Trophoblast cell (in vitro differentiated cells and primary cell): ENCODE measurements at regions not wholly inside any gene's neighbourhood (a gene's known extent, or its start where the extent isn't known, plus 50 kb on each side); places are given as distances from the start of the nearest gene placed in this dataset.

Source experiments
- DNase-seq, 2 donors: peaks; one replicate each; pipeline ENCODE4 v3.0.0-alpha.2; 2016
- H2AFZ ChIP-seq: 2 replicates; pipeline ENCODE4 v1.6.1; 2013; ENCODE audit warnings: low read length, moderate library complexity, mild to moderate bottlenecking; ENCODE audit not compliant: insufficient read depth, poor library complexity
- H2AK5ac ChIP-seq: 2 replicates; pipeline ENCODE4 v1.6.1; 2013; ENCODE audit warnings: mild to moderate bottlenecking, low read length
- H2BK120ac ChIP-seq: 2 replicates; pipeline ENCODE4 v1.6.1; 2013; ENCODE audit warnings: low read length, mild to moderate bottlenecking, moderate library complexity; ENCODE audit not compliant: insufficient read depth, poor library complexity
- H2BK12ac ChIP-seq: 2 replicates; pipeline ENCODE4 v1.6.1; 2013; ENCODE audit warnings: mild to moderate bottlenecking, low read length, moderate library complexity
- H2BK5ac ChIP-seq: 2 replicates; pipeline ENCODE4 v1.6.1; 2013; ENCODE audit warnings: low read length, low read depth, moderate library complexity, mild to moderate bottlenecking; ENCODE audit not compliant: poor library complexity
- H3K14ac ChIP-seq: 2 replicates; pipeline ENCODE4 v1.6.1; 2013; ENCODE audit warnings: mild to moderate bottlenecking, low read length
- H3K18ac ChIP-seq: 2 replicates; pipeline ENCODE4 v1.6.1; 2013; ENCODE audit warnings: mild to moderate bottlenecking, low read length
- H3K23ac ChIP-seq: 2 replicates; pipeline ENCODE4 v1.6.1; 2013; ENCODE audit warnings: low read length
- H3K27ac ChIP-seq: 2 replicates; pipeline ENCODE4 v1.5.1; 2013; ENCODE audit warnings: low read depth, mild to moderate bottlenecking, inconsistent platforms, low read length, moderate library complexity
- H3K27me3 ChIP-seq: 2 replicates; pipeline ENCODE4 v1.6.1; 2013; ENCODE audit warnings: inconsistent platforms, mild to moderate bottlenecking, low read length, moderate library complexity; ENCODE audit not compliant: insufficient read depth
- H3K36me3 ChIP-seq, 2 experiments: 1 replicate in 1 of 2; 2 replicates in 1 of 2; pipeline ENCODE4 v1.6.1; 2013; ENCODE audit warnings: low read length in 2 of 2, mild to moderate bottlenecking in 2 of 2, moderate library complexity in 1 of 2; ENCODE audit not compliant: insufficient read depth in 2 of 2, control insufficient read depth in 1 of 2
- H3K4ac ChIP-seq: 2 replicates; pipeline ENCODE4 v1.6.1; 2013; ENCODE audit warnings: low read depth, mild to moderate bottlenecking, low read length, moderate library complexity
- H3K4me1 ChIP-seq, 2 experiments: 1 replicate in 1 of 2; 2 replicates in 1 of 2; pipeline ENCODE4 v1.6.1; 2013; ENCODE audit warnings: low read length in 2 of 2, mild to moderate bottlenecking in 2 of 2, moderate library complexity in 1 of 2; ENCODE audit not compliant: insufficient read depth in 2 of 2, control insufficient read depth in 1 of 2
- H3K4me2 ChIP-seq: 2 replicates; pipeline ENCODE4 v1.6.1; 2013; ENCODE audit warnings: inconsistent platforms, mild to moderate bottlenecking, low read length, moderate library complexity
- H3K4me3 ChIP-seq: 2 replicates; pipeline ENCODE4 v1.5.1; 2013; ENCODE audit warnings: mild to moderate bottlenecking, low read depth, low read length, inconsistent platforms
- H3K79me1 ChIP-seq: one replicate; pipeline ENCODE4 v1.6.1; 2013; ENCODE audit warnings: low read length
- H3K79me2 ChIP-seq: 2 replicates; pipeline ENCODE4 v1.6.1; 2013; ENCODE audit warnings: low read length, mild to moderate bottlenecking; ENCODE audit not compliant: control insufficient read depth, insufficient read depth, poor library complexity
- H3K9ac ChIP-seq: 2 replicates; pipeline ENCODE4 v1.6.1; 2013; ENCODE audit warnings: mild to moderate bottlenecking, low read length
- H3K9me3 ChIP-seq: 2 replicates; pipeline ENCODE4 v1.6.1; 2013; ENCODE audit warnings: low read depth, mild to moderate bottlenecking, control low read depth, inconsistent platforms, low read length; ENCODE audit not compliant: insufficient read depth
- H4K12ac ChIP-seq: 2 replicates; pipeline ENCODE4 v1.6.1; 2013; ENCODE audit warnings: low read depth, mild to moderate bottlenecking, low read length, moderate library complexity
- H4K8ac ChIP-seq: 2 replicates; pipeline ENCODE4 v1.6.1; 2013; ENCODE audit warnings: low read depth, mild to moderate bottlenecking, low read length, moderate library complexity
- H4K91ac ChIP-seq: one replicate; pipeline ENCODE4 v1.6.1; 2013; ENCODE audit warnings: low read depth, mild to moderate bottlenecking, low read length, moderate library complexity
- WGBS: extraction: QIAGEN DNeasy Blood & Tissue Kit; methylation state at CpG from one replicate; pipeline ENCODE4 v1.1.7; 2013; ENCODE audit warnings: missing lambda C conversion rate; ENCODE audit not compliant: insufficient read length, insufficient coverage; ENCODE audit errors: extremely low coverage; 5-methylcytosine and 5-hydroxymethylcytosine counted together

DNA sequence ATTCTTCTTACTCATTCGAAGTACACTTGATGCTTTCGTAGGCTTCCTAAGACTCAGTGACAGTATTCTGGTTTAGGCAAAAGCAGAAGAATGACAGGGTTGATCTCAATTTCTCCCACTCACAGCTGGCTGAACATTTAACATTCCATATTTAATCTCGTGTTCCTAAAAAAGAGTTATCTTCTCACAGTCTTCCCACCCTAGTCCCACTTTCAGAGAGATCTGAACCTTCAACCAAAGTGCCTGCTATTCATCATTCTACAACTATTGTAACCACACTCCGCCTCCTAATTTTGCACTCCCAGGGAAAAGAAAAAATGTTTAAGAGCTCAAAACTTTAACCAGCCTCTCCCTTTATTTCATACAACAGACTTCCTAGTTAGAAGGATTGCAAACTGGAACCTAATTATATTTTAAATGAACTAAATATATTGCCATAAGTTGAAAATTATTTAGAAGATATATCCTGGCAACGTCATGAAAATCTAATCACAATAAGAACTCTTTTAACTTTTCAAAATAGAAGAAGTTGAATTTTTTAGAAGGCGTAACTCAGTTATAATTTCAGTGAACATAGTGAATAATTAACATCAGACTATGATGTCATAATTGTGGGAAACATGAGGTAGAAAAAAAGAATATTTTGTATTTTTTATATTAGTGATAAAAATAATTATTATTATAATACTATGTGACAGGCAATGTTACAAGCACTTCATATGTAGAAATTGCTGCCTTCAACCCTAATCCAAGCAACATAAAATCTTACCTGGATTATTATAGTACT, 540.9 kb upstream of the ADGRL2 start:
- no peak overlapping the region for H4K12ac ChIP-seq
- H3K9me3 ChIP-seq = no peaks in the 10 kb centered on the region
- H3K79me2 ChIP-seq = no peaks in the 10 kb centered on the region
- H2BK120ac ChIP-seq = no peak overlapping the region
- H3K4me3 ChIP-seq = no peak overlapping the region
- peak in 1 of 2 donors; percentile 41 for DNase-seq
- H3K4me1 ChIP-seq = peaks cover 0 to 4% of the 10 kb centered on the region in 2 experiments
- no peak overlapping the region for H3K4ac ChIP-seq
- H4K91ac ChIP-seq = no peak overlapping the region
- no peak overlapping the region for H2AK5ac ChIP-seq
- no peak overlapping the region for H2BK12ac ChIP-seq
- H3K27me3 ChIP-seq = no peaks in the 10 kb centered on the region
- H2BK5ac ChIP-seq = no peak overlapping the region
- no CpG with 5 or more reads among the region's 6 CpGs for WGBS
- no peak overlapping the region for H3K23ac ChIP-seq
- no peak overlapping the region for H4K8ac ChIP-seq
- H2AFZ ChIP-seq = no peak overlapping the region
- no peak overlapping the region for H3K4me2 ChIP-seq
- H3K36me3 ChIP-seq = no peaks in the 10 kb centered on the region
- H3K9ac ChIP-seq = no peak overlapping the region
- no peak overlapping the region for H3K18ac ChIP-seq
- H3K14ac ChIP-seq = no peak overlapping the region
- no peak overlapping the region for H3K27ac ChIP-seq
- no peaks in the 10 kb centered on the region for H3K79me1 ChIP-seq

DNA sequence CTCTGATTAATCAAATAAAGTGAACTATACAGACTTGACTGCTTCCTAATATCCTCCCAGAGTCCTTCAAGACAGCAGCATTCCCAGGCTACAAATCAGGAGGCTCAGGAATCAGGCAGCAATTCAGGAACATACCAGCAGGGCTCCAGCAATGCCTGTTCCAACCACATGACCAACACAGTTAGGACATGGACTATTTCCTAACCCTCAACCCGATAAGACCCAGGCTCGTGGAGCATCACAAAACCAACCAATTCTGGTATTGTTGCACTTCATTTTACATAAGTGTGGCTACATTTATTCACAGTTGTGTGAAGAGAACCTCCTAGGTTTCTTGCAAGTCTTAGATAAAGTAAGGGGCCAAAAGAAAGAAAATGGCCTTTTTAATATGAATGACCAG, 546.2 kb upstream of the ADGRL2 start:
- no peak overlapping the region for H4K8ac ChIP-seq
- H4K91ac ChIP-seq = no peak overlapping the region
- H3K18ac ChIP-seq = no peak overlapping the region
- WGBS = no CpG with 5 or more reads among the region's 2 CpGs
- no peak overlapping the region for H3K23ac ChIP-seq
- H3K79me2 ChIP-seq = no peaks in the 10 kb centered on the region
- H3K79me1 ChIP-seq = no peaks in the 10 kb centered on the region
- DNase-seq = peak; percentile 47 to 73
- no peak overlapping the region for H3K4ac ChIP-seq
- no peaks in the 10 kb centered on the region for H3K9me3 ChIP-seq
- no peak overlapping the region for H2BK12ac ChIP-seq
- H3K4me3 ChIP-seq = no peak overlapping the region
- peaks cover 0 to 4% of the 10 kb centered on the region in 2 experiments for H3K4me1 ChIP-seq
- no peak overlapping the region for H3K14ac ChIP-seq
- no peak overlapping the region for H4K12ac ChIP-seq
- no peak overlapping the region for H2BK5ac ChIP-seq
- no peak overlapping the region for H3K4me2 ChIP-seq
- no peaks in the 10 kb centered on the region for H3K27me3 ChIP-seq
- no peak overlapping the region for H2BK120ac ChIP-seq
- H2AFZ ChIP-seq = no peak overlapping the region
- H3K36me3 ChIP-seq = no peaks in the 10 kb centered on the region
- no peak overlapping the region for H3K9ac ChIP-seq
- H3K27ac ChIP-seq = no peak overlapping the region
- no peak overlapping the region for H2AK5ac ChIP-seq

DNA sequence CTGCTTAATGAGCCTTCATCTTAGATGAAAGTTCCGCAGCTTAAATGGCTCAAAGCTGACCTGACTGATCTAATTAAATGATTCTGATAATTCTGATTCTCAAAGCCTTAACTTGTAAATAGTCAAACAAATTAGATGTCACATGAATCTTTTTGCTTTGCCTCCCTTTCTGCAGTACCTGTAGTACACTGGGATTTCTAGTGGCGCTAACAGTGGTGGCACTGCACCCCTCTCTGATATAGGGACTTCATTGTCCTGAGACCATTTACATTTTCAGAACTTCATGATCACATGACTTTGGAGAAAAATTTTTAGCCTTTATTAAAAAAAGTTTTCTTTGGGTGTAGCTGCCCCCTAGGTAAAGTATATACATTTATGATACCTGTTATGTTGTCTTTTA, 546.7 kb upstream of the ADGRL2 start:
- H2BK120ac ChIP-seq = no peak overlapping the region
- H3K14ac ChIP-seq = no peak overlapping the region
- no peaks in the 10 kb centered on the region for H3K27me3 ChIP-seq
- no peak overlapping the region for H4K8ac ChIP-seq
- no peaks in the 10 kb centered on the region for H3K79me2 ChIP-seq
- H3K79me1 ChIP-seq = no peaks in the 10 kb centered on the region
- no peak overlapping the region for H2AK5ac ChIP-seq
- H3K4me3 ChIP-seq = no peak overlapping the region
- DNase-seq = no peak
- no peak overlapping the region for H2BK5ac ChIP-seq
- no peaks in the 10 kb centered on the region for H3K9me3 ChIP-seq
- H3K9ac ChIP-seq = no peak overlapping the region
- H4K12ac ChIP-seq = no peak overlapping the region
- H2BK12ac ChIP-seq = no peak overlapping the region
- no peak overlapping the region for H3K27ac ChIP-seq
- H3K23ac ChIP-seq = no peak overlapping the region
- no peak overlapping the region for H2AFZ ChIP-seq
- no CpG with 5 or more reads among the region's 2 CpGs for WGBS
- no peaks in the 10 kb centered on the region for H3K36me3 ChIP-seq
- no peak overlapping the region for H3K4me2 ChIP-seq
- H3K4ac ChIP-seq = no peak overlapping the region
- H3K4me1 ChIP-seq = peaks cover 0 to 4% of the 10 kb centered on the region in 2 experiments
- no peak overlapping the region for H4K91ac ChIP-seq
- no peak overlapping the region for H3K18ac ChIP-seq

- no peak overlapping the region for H2BK120ac ChIP-seq
- H4K12ac ChIP-seq = no peak overlapping the region
- no peak overlapping the region for H3K4ac ChIP-seq
- no peaks in the 10 kb centered on the region for H3K79me1 ChIP-seq
- DNase-seq = no peak
- H3K4me2 ChIP-seq = no peak overlapping the region
- no peak overlapping the region for H4K8ac ChIP-seq
- no peak overlapping the region for H2BK5ac ChIP-seq
- no peak overlapping the region for H3K18ac ChIP-seq
- no peaks in the 10 kb centered on the region for H3K79me2 ChIP-seq
- no peak overlapping the region for H3K4me3 ChIP-seq
- H2AFZ ChIP-seq = no peak overlapping the region
- no peaks in the 10 kb centered on the region for H3K36me3 ChIP-seq
- no peak overlapping the region for H3K14ac ChIP-seq
- no peak overlapping the region for H2BK12ac ChIP-seq
- no peak overlapping the region for H2AK5ac ChIP-seq
- no peak overlapping the region for H3K27ac ChIP-seq
- H4K91ac ChIP-seq = no peak overlapping the region
- H3K4me1 ChIP-seq = no peaks in the 10 kb centered on the region
- H3K9me3 ChIP-seq = no peaks in the 10 kb centered on the region
- H3K27me3 ChIP-seq = no peaks in the 10 kb centered on the region
- H3K23ac ChIP-seq = no peak overlapping the region
- H3K9ac ChIP-seq = no peak overlapping the region
Observed at GRCh38 chr1:81252471-81253151, 548.1 kb upstream of the ADGRL2 start.
